HepG2 (cell line): ENCODE measurements at regions not wholly inside any gene's neighbourhood (a gene's known extent, or its start where the extent isn't known, plus 50 kb on each side); places are given as distances from the start of the nearest gene placed in this dataset.

Experiments
- DMAP1 ChIP-seq: IDR thresholded peaks from 2 replicates; pipeline ENCODE4 v1.6.1; 2016
- FOXA3 ChIP-seq: IDR thresholded peaks from 2 replicates; pipeline ENCODE4 v1.6.1; 2016; ENCODE audit warnings: missing genetic modification reagents, missing compliant biosample characterization
- HIVEP1 ChIP-seq: sonication (generic); formaldehyde crosslinking; IDR thresholded peaks from 2 replicates; pipeline ENCODE4 v1.4.0; 2020; ENCODE audit warnings: mild to moderate bottlenecking, missing genetic modification reagents
- HOXA3 ChIP-seq: sonication (generic); formaldehyde crosslinking; IDR thresholded peaks from 2 replicates; pipeline ENCODE4 v1.5.0; 2020; ENCODE audit warnings: missing genetic modification reagents
- NCOA2 ChIP-seq: sonication (generic); formaldehyde crosslinking; IDR thresholded peaks from 2 replicates; pipeline ENCODE4 v1.8.0; 2022; ENCODE audit warnings: inconsistent platforms
- NR2C2 ChIP-seq: sonication (generic); formaldehyde crosslinking; IDR thresholded peaks from 2 replicates; pipeline ENCODE4 v1.4.0; 2020; ENCODE audit warnings: missing genetic modification reagents, mild to moderate bottlenecking, moderate library complexity, borderline replicate concordance
- PITX1 ChIP-seq: sonication (generic); formaldehyde crosslinking; IDR thresholded peaks from 2 replicates; pipeline ENCODE4 v1.5.1; 2020; ENCODE audit warnings: mild to moderate bottlenecking, missing genetic modification reagents
- REPIN1 ChIP-seq: sonication (generic); formaldehyde crosslinking; IDR thresholded peaks from 2 replicates; pipeline ENCODE4 v1.8.0; 2022; ENCODE audit warnings: missing genetic modification reagents, low read depth, mild to moderate bottlenecking, borderline replicate concordance
- SATB2 ChIP-seq: sonication (generic); formaldehyde crosslinking; IDR thresholded peaks from 2 replicates; pipeline ENCODE4 v1.5.0; 2020; ENCODE audit warnings: missing genetic modification reagents
- SOX6 ChIP-seq, 2 experiments: fragments of 450-650 bp in 1 of 2; sonication (generic) in 1 of 2; formaldehyde crosslinking in 1 of 2; IDR thresholded peaks; 2 replicates each; pipeline versions ENCODE4 v1.4.0 to v1.6.1; 2017 to 2020; ENCODE audit warnings: antibody characterized with exemption in 1 of 2, mild to moderate bottlenecking in 1 of 2, missing genetic modification reagents in 1 of 2
- TP53 ChIP-seq: sonication (generic); formaldehyde crosslinking; conservative IDR thresholded peaks from 2 replicates; pipeline ENCODE4 v1.4.0; 2020; ENCODE audit warnings: missing genetic modification reagents
- YEATS4 ChIP-seq: sonication (generic); formaldehyde crosslinking; IDR thresholded peaks from 2 replicates; pipeline ENCODE4 v1.4.0; 2020; ENCODE audit warnings: missing genetic modification reagents, borderline replicate concordance
- ZFY ChIP-seq: sonication (generic); formaldehyde crosslinking; IDR thresholded peaks from 2 replicates; pipeline ENCODE4 v1.4.0; 2020; ENCODE audit warnings: missing genetic modification reagents
- ZNF746 ChIP-seq: sonication (generic); formaldehyde crosslinking; IDR thresholded peaks from 2 replicates; pipeline ENCODE4 v1.8.0; 2022; ENCODE audit warnings: mild to moderate bottlenecking, missing genetic modification reagents
- TF ChIP-seq, protein P1 (sequence below): sonication (generic); formaldehyde crosslinking; IDR thresholded peaks from 2 replicates; pipeline ENCODE4 v1.4.0; 2020; ENCODE audit warnings: mild to moderate bottlenecking, missing genetic modification reagents, borderline replicate concordance
- TF ChIP-seq, protein P2 (sequence below), 2 experiments: fragments of 450-650 bp in 1 of 2; sonication (generic) in 1 of 2; formaldehyde crosslinking; IDR thresholded peaks; 2 replicates each; pipeline versions ENCODE4 v1.5.0 to v1.8.0; 2020 to 2022; ENCODE audit warnings: mild to moderate bottlenecking in 1 of 2, missing genetic modification reagents in 1 of 2
- TF ChIP-seq, protein P3 (sequence below): sonication (generic); formaldehyde crosslinking; IDR thresholded peaks from 2 replicates; pipeline ENCODE4 v1.5.0; 2020; ENCODE audit warnings: mild to moderate bottlenecking, missing genetic modification reagents, borderline replicate concordance
- TF ChIP-seq, protein P4 (sequence below): sonication (generic); formaldehyde crosslinking; IDR thresholded peaks from 2 replicates; pipeline ENCODE4 v1.5.1; 2020; ENCODE audit warnings: mild to moderate bottlenecking, missing genetic modification reagents, moderate library complexity

DNA sequence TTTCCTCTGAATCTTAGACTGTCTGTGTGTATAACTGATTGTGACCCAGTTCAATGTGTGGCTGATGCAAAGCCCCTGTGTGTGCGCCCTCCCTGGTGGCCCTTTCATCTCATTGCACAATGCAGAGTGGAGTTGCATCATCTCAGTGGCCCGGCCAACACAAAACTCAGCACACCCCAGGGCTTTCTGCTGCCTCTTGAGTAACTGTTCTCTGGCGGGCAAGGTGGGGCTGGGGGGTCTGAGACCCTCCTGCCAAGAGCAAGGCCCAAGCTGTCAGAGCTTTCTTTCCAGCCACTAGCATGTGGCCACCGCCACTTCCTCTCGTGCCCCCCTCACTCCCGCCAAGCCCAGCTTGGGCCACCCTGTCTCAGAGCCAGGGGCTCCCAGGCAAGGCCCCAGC is 80.7 kb upstream of the ALDH1L1 start (continued):
- TF ChIP-seq PITX1 (CRISPR knock-in tag) (0 out of 2 replicates have a peak, but pooled peaks have one; percentile 28), ZNF746 (CRISPR knock-in tag) (peak; percentile 77; the same call in 1 of the 2 replicates), FOXA3 (CRISPR knock-in tag) (peak; percentile 48), SATB2 (no peak), HOXA3 (CRISPR knock-in tag) (0 out of 2 replicates have a peak, but pooled peaks have one; percentile 23), NR2C2 (CRISPR knock-in tag) (peak; percentile 59), NCOA2 (CRISPR knock-in tag) (peak; percentile 45; the same call in 1 of the 2 replicates), YEATS4 (CRISPR knock-in tag) (peak; percentile 61; the same call in 1 of the 2 replicates), ZFY (CRISPR knock-in tag) (peak; percentile 25; the same call in 1 of the 2 replicates), HIVEP1 (CRISPR knock-in tag) (no peak), SOX6 (IDR thresholded peaks at IDR 0.05) (no peak), SOX6 (CRISPR knock-in tag; IDR thresholded peaks at IDR 0.05) (peak; percentile 68), DMAP1 (CRISPR knock-in tag) (peak; percentile 64; the same call in 1 of the 2 replicates), REPIN1 (CRISPR knock-in tag) (no peak), TP53 (CRISPR knock-in tag) (no peak)
- TF ChIP-seq, protein P1, sequence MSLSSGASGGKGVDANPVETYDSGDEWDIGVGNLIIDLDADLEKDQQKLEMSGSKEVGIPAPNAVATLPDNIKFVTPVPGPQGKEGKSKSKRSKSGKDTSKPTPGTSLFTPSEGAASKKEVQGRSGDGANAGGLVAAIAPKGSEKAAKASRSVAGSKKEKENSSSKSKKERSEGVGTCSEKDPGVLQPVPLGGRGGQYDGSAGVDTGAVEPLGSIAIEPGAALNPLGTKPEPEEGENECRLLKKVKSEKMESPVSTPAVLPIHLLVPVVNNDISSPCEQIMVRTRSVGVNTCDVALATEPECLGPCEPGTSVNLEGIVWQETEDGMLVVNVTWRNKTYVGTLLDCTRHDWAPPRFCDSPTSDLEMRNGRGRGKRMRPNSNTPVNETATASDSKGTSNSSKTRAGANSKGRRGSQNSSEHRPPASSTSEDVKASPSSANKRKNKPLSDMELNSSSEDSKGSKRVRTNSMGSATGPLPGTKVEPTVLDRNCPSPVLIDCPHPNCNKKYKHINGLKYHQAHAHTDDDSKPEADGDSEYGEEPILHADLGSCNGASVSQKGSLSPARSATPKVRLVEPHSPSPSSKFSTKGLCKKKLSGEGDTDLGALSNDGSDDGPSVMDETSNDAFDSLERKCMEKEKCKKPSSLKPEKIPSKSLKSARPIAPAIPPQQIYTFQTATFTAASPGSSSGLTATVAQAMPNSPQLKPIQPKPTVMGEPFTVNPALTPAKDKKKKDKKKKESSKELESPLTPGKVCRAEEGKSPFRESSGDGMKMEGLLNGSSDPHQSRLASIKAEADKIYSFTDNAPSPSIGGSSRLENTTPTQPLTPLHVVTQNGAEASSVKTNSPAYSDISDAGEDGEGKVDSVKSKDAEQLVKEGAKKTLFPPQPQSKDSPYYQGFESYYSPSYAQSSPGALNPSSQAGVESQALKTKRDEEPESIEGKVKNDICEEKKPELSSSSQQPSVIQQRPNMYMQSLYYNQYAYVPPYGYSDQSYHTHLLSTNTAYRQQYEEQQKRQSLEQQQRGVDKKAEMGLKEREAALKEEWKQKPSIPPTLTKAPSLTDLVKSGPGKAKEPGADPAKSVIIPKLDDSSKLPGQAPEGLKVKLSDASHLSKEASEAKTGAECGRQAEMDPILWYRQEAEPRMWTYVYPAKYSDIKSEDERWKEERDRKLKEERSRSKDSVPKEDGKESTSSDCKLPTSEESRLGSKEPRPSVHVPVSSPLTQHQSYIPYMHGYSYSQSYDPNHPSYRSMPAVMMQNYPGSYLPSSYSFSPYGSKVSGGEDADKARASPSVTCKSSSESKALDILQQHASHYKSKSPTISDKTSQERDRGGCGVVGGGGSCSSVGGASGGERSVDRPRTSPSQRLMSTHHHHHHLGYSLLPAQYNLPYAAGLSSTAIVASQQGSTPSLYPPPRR (CRISPR knock-in tag): peak; percentile 26; the same call in 1 of the 2 replicates
- TF ChIP-seq, protein P2, sequence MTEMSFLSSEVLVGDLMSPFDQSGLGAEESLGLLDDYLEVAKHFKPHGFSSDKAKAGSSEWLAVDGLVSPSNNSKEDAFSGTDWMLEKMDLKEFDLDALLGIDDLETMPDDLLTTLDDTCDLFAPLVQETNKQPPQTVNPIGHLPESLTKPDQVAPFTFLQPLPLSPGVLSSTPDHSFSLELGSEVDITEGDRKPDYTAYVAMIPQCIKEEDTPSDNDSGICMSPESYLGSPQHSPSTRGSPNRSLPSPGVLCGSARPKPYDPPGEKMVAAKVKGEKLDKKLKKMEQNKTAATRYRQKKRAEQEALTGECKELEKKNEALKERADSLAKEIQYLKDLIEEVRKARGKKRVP (CRISPR knock-in tag; IDR thresholded peaks at IDR 0.05): peak; percentile 94 to 100
- TF ChIP-seq, protein P3, sequence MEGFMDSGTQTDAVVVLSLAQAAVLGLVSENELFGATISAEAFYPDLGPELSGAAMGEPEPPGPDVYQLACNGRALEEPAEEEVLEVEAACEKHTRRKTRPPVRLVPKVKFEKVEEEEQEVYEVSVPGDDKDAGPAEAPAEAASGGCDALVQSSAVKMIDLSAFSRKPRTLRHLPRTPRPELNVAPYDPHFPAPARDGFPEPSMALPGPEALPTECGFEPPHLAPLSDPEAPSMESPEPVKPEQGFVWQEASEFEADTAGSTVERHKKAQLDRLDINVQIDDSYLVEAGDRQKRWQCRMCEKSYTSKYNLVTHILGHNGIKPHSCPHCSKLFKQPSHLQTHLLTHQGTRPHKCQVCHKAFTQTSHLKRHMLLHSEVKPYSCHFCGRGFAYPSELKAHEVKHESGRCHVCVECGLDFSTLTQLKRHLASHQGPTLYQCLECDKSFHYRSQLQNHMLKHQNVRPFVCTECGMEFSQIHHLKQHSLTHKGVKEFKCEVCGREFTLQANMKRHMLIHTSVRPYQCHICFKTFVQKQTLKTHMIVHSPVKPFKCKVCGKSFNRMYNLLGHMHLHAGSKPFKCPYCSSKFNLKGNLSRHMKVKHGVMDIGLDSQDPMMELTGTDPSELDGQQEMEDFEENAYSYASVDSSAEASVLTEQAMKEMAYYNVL: no peak
- TF ChIP-seq, protein P4, sequence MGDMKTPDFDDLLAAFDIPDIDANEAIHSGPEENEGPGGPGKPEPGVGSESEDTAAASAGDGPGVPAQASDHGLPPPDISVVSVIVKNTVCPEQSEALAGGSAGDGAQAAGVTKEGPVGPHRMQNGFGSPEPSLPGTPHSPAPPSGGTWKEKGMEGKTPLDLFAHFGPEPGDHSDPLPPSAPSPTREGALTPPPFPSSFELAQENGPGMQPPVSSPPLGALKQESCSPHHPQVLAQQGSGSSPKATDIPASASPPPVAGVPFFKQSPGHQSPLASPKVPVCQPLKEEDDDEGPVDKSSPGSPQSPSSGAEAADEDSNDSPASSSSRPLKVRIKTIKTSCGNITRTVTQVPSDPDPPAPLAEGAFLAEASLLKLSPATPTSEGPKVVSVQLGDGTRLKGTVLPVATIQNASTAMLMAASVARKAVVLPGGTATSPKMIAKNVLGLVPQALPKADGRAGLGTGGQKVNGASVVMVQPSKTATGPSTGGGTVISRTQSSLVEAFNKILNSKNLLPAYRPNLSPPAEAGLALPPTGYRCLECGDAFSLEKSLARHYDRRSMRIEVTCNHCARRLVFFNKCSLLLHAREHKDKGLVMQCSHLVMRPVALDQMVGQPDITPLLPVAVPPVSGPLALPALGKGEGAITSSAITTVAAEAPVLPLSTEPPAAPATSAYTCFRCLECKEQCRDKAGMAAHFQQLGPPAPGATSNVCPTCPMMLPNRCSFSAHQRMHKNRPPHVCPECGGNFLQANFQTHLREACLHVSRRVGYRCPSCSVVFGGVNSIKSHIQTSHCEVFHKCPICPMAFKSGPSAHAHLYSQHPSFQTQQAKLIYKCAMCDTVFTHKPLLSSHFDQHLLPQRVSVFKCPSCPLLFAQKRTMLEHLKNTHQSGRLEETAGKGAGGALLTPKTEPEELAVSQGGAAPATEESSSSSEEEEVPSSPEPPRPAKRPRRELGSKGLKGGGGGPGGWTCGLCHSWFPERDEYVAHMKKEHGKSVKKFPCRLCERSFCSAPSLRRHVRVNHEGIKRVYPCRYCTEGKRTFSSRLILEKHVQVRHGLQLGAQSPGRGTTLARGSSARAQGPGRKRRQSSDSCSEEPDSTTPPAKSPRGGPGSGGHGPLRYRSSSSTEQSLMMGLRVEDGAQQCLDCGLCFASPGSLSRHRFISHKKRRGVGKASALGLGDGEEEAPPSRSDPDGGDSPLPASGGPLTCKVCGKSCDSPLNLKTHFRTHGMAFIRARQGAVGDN: peak; percentile 53
- TF ChIP-seq, all 625 proteins: peak for 100
